ENCODE measurements at regions not wholly inside any gene's neighbourhood (a gene's known extent, or its start where the extent isn't known, plus 50 kb on each side); places are given as distances from the start of the nearest gene placed in this dataset.
A peak's percentile ranks its signal among the peaks of the same experiment; 100 is the strongest.

GRCh38 chr4:81874661-81875515 lies 403.2 kb upstream of the RASGEF1B start:
- POLR2A ChIA-PET (ENCODE audit: partially characterized antibody), result no interaction called here
- no peak overlapping the region for H2BK12ac ChIP-seq (ENCODE audit: low read depth, low read length)
- no peaks in the 10 kb centered on the region for H3K9me3 ChIP-seq (ENCODE audit: insufficient read depth in 2 of 2, low read depth in 1 of 2, low read length in 1 of 2)
- peaks cover 3 to 10% (median 4%) of the 10 kb centered on the region in 4 experiments; a peak in 5 of 7 replicates for H3K4me1 ChIP-seq (replicated peaks in 1 of 4; ENCODE audit: control insufficient read depth in 3 of 4, insufficient read depth in 4 of 4, low read length in 3 of 4)
- no peak overlapping the region for H3K18ac ChIP-seq (ENCODE audit: extremely low read depth, low read length)
- no peak overlapping the region for H2AFZ ChIP-seq (ENCODE audit: low read length)
- H2BK20ac ChIP-seq (ENCODE audit: low read length), result no peak overlapping the region
- no peak overlapping the region for H4K91ac ChIP-seq (replicated peaks; ENCODE audit: insufficient read length, low read length)
- peak overlapping the region; percentile 9; the same call in 1 of the 2 replicates for H3K27ac ChIP-seq (ENCODE audit: low read depth, low read length)
- H4K8ac ChIP-seq (ENCODE audit: extremely low read depth, insufficient read depth, low read length), result no peak overlapping the region
- no peak overlapping the region for H3K4me3 ChIP-seq (ENCODE audit: extremely low read depth in 1 of 4, insufficient read depth in 2 of 4, low read depth in 3 of 4, low read length in 4 of 4)
- no peak overlapping the region for H3K56ac ChIP-seq (replicated peaks; ENCODE audit: insufficient read length, low read depth, low read length)
- no peaks in the 10 kb centered on the region for H4K20me1 ChIP-seq (replicated peaks in 1 of 2; ENCODE audit: control insufficient read depth in 1 of 2, insufficient read depth in 2 of 2, low read length in 2 of 2)
- no peak overlapping the region for H2AK5ac ChIP-seq (ENCODE audit: low read depth, low read length)
- H3K14ac ChIP-seq (ENCODE audit: insufficient read length), result no peak overlapping the region
- peak overlapping the region in 1 of 2 experiments; percentile 25; a peak in 2 of 4 replicates for H3K4me2 ChIP-seq (ENCODE audit: insufficient read depth in 1 of 2, low read depth in 2 of 2, low read length in 2 of 2)
- FAIRE-seq, result no peak
- no peak for DNase-seq (ENCODE audit: low read depth in 1 of 2, low spot score in 2 of 2)
- no peak overlapping the region for H3K4ac ChIP-seq (replicated peaks; ENCODE audit: insufficient read length, low read depth, low read length)
- 53% methylated on average over 3 of the region's 3 CpGs; no CpG with 5 or more reads in 1 of the 2 experiments for WGBS, 2 experiments (ENCODE audit: extremely low coverage in 1 of 2, insufficient coverage in 1 of 2, insufficient read length in 1 of 2, insufficient replicate concordance in 2 of 2, low coverage in 1 of 2, low lambda C conversion rate in 2 of 2, missing lambda C conversion rate in 1 of 2)
- no peaks in the 10 kb centered on the region for H3K23me2 ChIP-seq (ENCODE audit: low read depth, low read length)
- H3K79me2 ChIP-seq (ENCODE audit: control insufficient read depth in 1 of 2, insufficient read depth in 2 of 2, low read length in 2 of 2), result no peaks in the 10 kb centered on the region
- H3K79me1 ChIP-seq (ENCODE audit: low read depth, low read length), result no peaks in the 10 kb centered on the region
- H3K9ac ChIP-seq (replicated peaks in 1 of 4; ENCODE audit: extremely low read depth in 1 of 4, low read depth in 3 of 4, low read length in 3 of 4), result no peak overlapping the region
- no peak overlapping the region for H3K23ac ChIP-seq (ENCODE audit: insufficient read length)
- H2BK120ac ChIP-seq (replicated peaks; ENCODE audit: low read depth, low read length), result no peak overlapping the region
- no peak overlapping the region for H2BK15ac ChIP-seq (ENCODE audit: low read length)
- H2BK5ac ChIP-seq (ENCODE audit: low read depth, low read length), result no peak overlapping the region
- no peaks in the 10 kb centered on the region for H3K36me3 ChIP-seq (ENCODE audit: control insufficient read depth in 2 of 4, insufficient read depth in 4 of 4, low read length in 3 of 4)
- CTCF ChIA-PET (ENCODE audit: partially characterized antibody), result interaction anchor here (0.6 to 2.9 kb wide), 9 partner anchors 7 to 408 kb away, joined by 3 to 10 read pairs (median 4); no protein-coding TSS in a partner anchor
- TF ChIP-seq SUZ12 (IDR thresholded peaks at IDR 0.05; ENCODE audit: low read length), result no peak
- TF ChIP-seq POLR2A (IDR thresholded peaks at IDR 0.05; ENCODE audit: control extremely low read depth in 1 of 2, low read depth in 2 of 2, low read length in 2 of 2), result no peak
- TF ChIP-seq BRCA1 (IDR thresholded peaks at IDR 0.05; ENCODE audit: low read depth, low read length), result no peak
- no peak for TF ChIP-seq CREB1 (IDR thresholded peaks at IDR 0.05)
- H4K5ac ChIP-seq (ENCODE audit: insufficient read length, low read depth, low read length), result no peak overlapping the region
- H3K27me3 ChIP-seq (replicated peaks in 1 of 4; ENCODE audit: control insufficient read depth in 3 of 4, extremely low read depth in 1 of 4, insufficient read depth in 3 of 4, low read length in 3 of 4), result no peaks in the 10 kb centered on the region

All from H1 (cell line).